Right atrium auricular region (tissue), 2 donors: ENCODE measurements at regions not wholly inside any gene's neighbourhood (a gene's known extent, or its start where the extent isn't known, plus 50 kb on each side); places are given as distances from the start of the nearest gene placed in this dataset.

Experiments used
- DNase-seq: peaks from one replicate; pipeline ENCODE4 v3.0.0-alpha.2; 2019; ENCODE audit warnings: low spot score
- H3K27ac ChIP-seq, 2 donors: fragments of 200-600 bp; sonication (generic); 1 replicate in 1 of 2; 2 replicates in 1 of 2; pipeline ENCODE4 v1.5.1; 2016 to 2019
- H3K27me3 ChIP-seq, 2 donors: fragments of 200-600 bp; sonication (generic); one replicate each; pipeline versions ENCODE4 v1.5.1 to v1.6.0; 2017 to 2019
- H3K36me3 ChIP-seq: fragments of 200-600 bp; sonication (generic); one replicate; pipeline ENCODE4 v1.5.1; 2016
- H3K4me1 ChIP-seq, 2 donors: fragments of 200-600 bp; sonication (generic); one replicate each; pipeline versions ENCODE4 v1.5.1 to v1.6.0; 2017 to 2019
- H3K4me3 ChIP-seq, 2 donors: fragments of 200-600 bp; sonication (generic); 1 replicate in 1 of 2; 2 replicates in 1 of 2; pipeline ENCODE4 v1.5.1; 2017 to 2019; ENCODE audit warnings: mild to moderate bottlenecking in 1 of 2, moderate library complexity in 1 of 2
- H3K9me3 ChIP-seq, 2 donors: fragments of 200-600 bp; sonication (generic); one replicate each; pipeline ENCODE4 v1.5.1; 2019
- CTCF ChIP-seq, 2 donors: fragments of 200-600 bp; sonication (generic); IDR thresholded peaks; one replicate each; pipeline ENCODE4 v1.5.1; 2019; ENCODE audit warnings: antibody characterized with exemption in 2 of 2

- Histone ChIP-seq H3K27ac (no peak overlapping the region), H3K4me3 (no peak overlapping the region)
- TF ChIP-seq CTCF (IDR thresholded peaks at IDR 0.05): no peak
Measured at GRCh38 chr18:39596891-39597290, 2031.3 kb upstream of the CELF4 start.

GRCh38 chr18:39596221-39596620 is 2030.6 kb upstream of the CELF4 start:
- Histone ChIP-seq H3K9me3 (no peaks in the 10 kb centered on the region), H3K27me3 (no peaks in the 10 kb centered on the region), H3K4me3 (no peak overlapping the region), H3K27ac (no peak overlapping the region), H3K4me1 (no peaks in the 10 kb centered on the region), H3K36me3 (no peaks in the 10 kb centered on the region)
- no peak for DNase-seq
- TF ChIP-seq CTCF (IDR thresholded peaks at IDR 0.05): no peak

More at GRCh38 chr18:39596891-39597290, 2031.3 kb upstream of the CELF4 start:
- H3K27me3 ChIP-seq: no peaks in the 10 kb centered on the region
- DNase-seq: no peak
- no peaks in the 10 kb centered on the region for H3K9me3 ChIP-seq
- H3K36me3 ChIP-seq: no peaks in the 10 kb centered on the region
- H3K4me1 ChIP-seq: no peaks in the 10 kb centered on the region

GRCh38 chr18:39594206-39594605 is 2028.6 kb upstream of the CELF4 start:
- no peak for DNase-seq
- H3K36me3 ChIP-seq: no peaks in the 10 kb centered on the region
- H3K27ac ChIP-seq: no peak overlapping the region
- no peak for TF ChIP-seq CTCF (IDR thresholded peaks at IDR 0.05)
- no peaks in the 10 kb centered on the region for H3K9me3 ChIP-seq
- no peaks in the 10 kb centered on the region for H3K4me1 ChIP-seq
- no peak overlapping the region for H3K4me3 ChIP-seq
- H3K27me3 ChIP-seq: no peaks in the 10 kb centered on the region

GRCh38 chr18:39591649-39592048 is 2026.1 kb upstream of the CELF4 start:
- no peak overlapping the region for H3K27ac ChIP-seq
- H3K4me3 ChIP-seq: no peak overlapping the region
- no peaks in the 10 kb centered on the region for H3K36me3 ChIP-seq
- H3K27me3 ChIP-seq: no peaks in the 10 kb centered on the region
- no peaks in the 10 kb centered on the region for H3K4me1 ChIP-seq
- no peaks in the 10 kb centered on the region for H3K9me3 ChIP-seq
- DNase-seq: no peak
- TF ChIP-seq CTCF (IDR thresholded peaks at IDR 0.05): no peak

GRCh38 chr18:39589496-39589895 is 2023.9 kb upstream of the CELF4 start:
- H3K27me3 ChIP-seq: no peaks in the 10 kb centered on the region
- no peak for DNase-seq
- no peaks in the 10 kb centered on the region for H3K9me3 ChIP-seq
- H3K4me3 ChIP-seq: no peak overlapping the region
- H3K27ac ChIP-seq: no peak overlapping the region
- no peak for TF ChIP-seq CTCF (IDR thresholded peaks at IDR 0.05)
- no peaks in the 10 kb centered on the region for H3K36me3 ChIP-seq
- no peaks in the 10 kb centered on the region for H3K4me1 ChIP-seq

- no peak for DNase-seq
- H3K27me3 ChIP-seq: no peaks in the 10 kb centered on the region
- H3K4me1 ChIP-seq: no peaks in the 10 kb centered on the region
- H3K9me3 ChIP-seq: no peaks in the 10 kb centered on the region
- no peaks in the 10 kb centered on the region for H3K36me3 ChIP-seq
- no peak overlapping the region for H3K27ac ChIP-seq
- no peak overlapping the region for H3K4me3 ChIP-seq
- TF ChIP-seq CTCF (IDR thresholded peaks at IDR 0.05): no peak
Measured at GRCh38 chr18:39587586-39587985, 2022.0 kb upstream of the CELF4 start.
